ENCODE measurements at regions not wholly inside any gene's neighbourhood (a gene's known extent, or its start where the extent isn't known, plus 50 kb on each side); places are given as distances from the start of the nearest gene placed in this dataset.
A peak's percentile ranks its signal among the peaks of the same experiment; 100 is the strongest.
"Not testable (repeated sequence)": the region's sequence is repeated elsewhere in the genome, so short reads cannot be mapped to it uniquely, and the experiment has no call there.

DNA sequence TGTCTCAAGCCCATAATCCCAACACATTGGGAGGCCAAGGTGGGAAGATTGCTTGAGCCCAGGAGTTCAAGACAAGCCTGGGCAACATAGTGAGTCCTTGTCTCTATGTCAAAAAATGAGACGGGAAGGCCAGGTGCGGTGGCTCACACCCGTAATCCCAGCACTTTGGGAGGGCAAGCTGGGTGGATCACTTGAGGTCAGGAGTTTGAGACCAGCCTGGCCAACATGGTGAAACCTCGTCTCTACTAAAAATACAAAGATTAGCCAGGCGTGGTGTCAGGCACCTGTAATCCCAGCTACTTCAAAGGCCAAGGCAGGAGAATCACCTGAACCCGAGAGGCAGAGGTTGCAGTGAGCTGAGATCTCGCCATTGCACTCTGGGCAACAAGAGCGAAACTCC is 75.2 kb upstream of the CAB39 start:
- H4K8ac ChIP-seq (ENCODE audit: low read depth, low read length); H3K79me1 ChIP-seq (ENCODE audit: low read depth, low read length); H2BK120ac ChIP-seq (ENCODE audit: low read depth, low read length); H3K4me1 ChIP-seq (ENCODE audit: control insufficient read depth in 2 of 2, insufficient read depth in 1 of 2, low read depth in 1 of 2, low read length in 2 of 2); H3K27ac ChIP-seq (replicated peaks; ENCODE audit: low read length); H2BK12ac ChIP-seq (ENCODE audit: low read length); H2AFZ ChIP-seq (ENCODE audit: low read length); H3K4ac ChIP-seq (ENCODE audit: low read length); H3K9ac ChIP-seq (ENCODE audit: low read depth, low read length, poor library complexity); H3K23ac ChIP-seq (ENCODE audit: low read depth, low read length, poor library complexity); H2BK15ac ChIP-seq (ENCODE audit: low read length); H2BK5ac ChIP-seq (ENCODE audit: low read length); H3K14ac ChIP-seq (ENCODE audit: low read length); H3K18ac ChIP-seq (ENCODE audit: low read length); H3K4me2 ChIP-seq (ENCODE audit: insufficient read depth, low read length, poor library complexity, severe bottlenecking); H3K4me3 ChIP-seq (ENCODE audit: low read length in 2 of 2); H3K36me3 ChIP-seq (replicated peaks in 1 of 2; ENCODE audit: control insufficient read depth in 2 of 2, insufficient read depth in 2 of 2, low read length in 2 of 2); H3K9me3 ChIP-seq (replicated peaks in 1 of 2; ENCODE audit: control insufficient read depth in 2 of 2, insufficient read depth in 1 of 2, low read depth in 1 of 2, low read length in 2 of 2); H4K91ac ChIP-seq (ENCODE audit: low read depth, low read length, poor library complexity); DNase-seq (ENCODE audit: low spot score); H2AK5ac ChIP-seq (ENCODE audit: low read depth, low read length): not testable (repeated sequence)
- no CpG with 5 or more reads among the region's 8 CpGs for WGBS, 2 donors (ENCODE audit: extremely low coverage in 2 of 2, insufficient read length in 2 of 2, insufficient replicate concordance in 1 of 2)
- H3K27me3 ChIP-seq (ENCODE audit: control insufficient read depth in 3 of 3, insufficient read depth in 3 of 3, low read depth in 1 of 3, low read length in 3 of 3) = peaks cover 0 to 12% (median 0%) of the 10 kb centered on the region in 3 experiments

DNA sequence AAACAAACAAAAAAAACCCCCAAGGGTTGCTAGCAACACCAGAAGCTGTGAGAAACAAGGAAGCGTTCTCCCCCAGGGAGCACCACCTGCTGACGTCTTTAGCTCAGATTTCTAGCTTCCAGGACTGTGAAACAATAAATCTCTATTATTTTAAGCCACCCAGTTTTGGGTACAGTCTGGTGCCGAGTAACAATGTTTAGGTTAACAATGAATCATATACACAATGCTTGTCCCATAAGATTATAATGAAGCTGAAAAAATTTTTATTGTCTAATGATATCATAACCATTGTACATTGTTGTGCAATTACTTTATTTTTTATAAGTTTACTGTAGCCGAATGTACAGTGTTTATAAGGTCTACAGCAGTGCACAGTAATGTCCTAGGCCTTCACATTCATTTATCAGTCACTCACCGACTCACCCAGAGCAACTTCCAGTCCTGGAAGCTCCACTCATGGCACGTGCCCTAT is 72.1 kb upstream of the CAB39 start:
- Histone ChIP-seq H2AFZ (ENCODE audit: low read length) (no peak overlapping the region), H3K36me3 (replicated peaks in 1 of 2; ENCODE audit: control insufficient read depth in 2 of 2, insufficient read depth in 2 of 2, low read length in 2 of 2) (no peaks in the 10 kb centered on the region), H3K9me3 (replicated peaks in 1 of 2; ENCODE audit: control insufficient read depth in 2 of 2, insufficient read depth in 1 of 2, low read depth in 1 of 2, low read length in 2 of 2) (no peaks in the 10 kb centered on the region), H3K4me2 (ENCODE audit: insufficient read depth, low read length, poor library complexity, severe bottlenecking) (no peak overlapping the region), H3K27me3 (ENCODE audit: control insufficient read depth in 3 of 3, insufficient read depth in 3 of 3, low read depth in 1 of 3, low read length in 3 of 3) (peaks cover 0 to 28% (median 0%) of the 10 kb centered on the region in 3 experiments), H3K4ac (ENCODE audit: low read length) (no peak overlapping the region), H4K91ac (ENCODE audit: low read depth, low read length, poor library complexity) (no peak overlapping the region), H2BK120ac (ENCODE audit: low read depth, low read length) (no peak overlapping the region), H3K18ac (ENCODE audit: low read length) (no peak overlapping the region), H4K8ac (ENCODE audit: low read depth, low read length) (no peak overlapping the region), H2BK15ac (ENCODE audit: low read length) (no peak overlapping the region), H3K14ac (ENCODE audit: low read length) (no peak overlapping the region), H2AK5ac (ENCODE audit: low read depth, low read length) (no peak overlapping the region), H3K4me1 (ENCODE audit: control insufficient read depth in 2 of 2, insufficient read depth in 1 of 2, low read depth in 1 of 2, low read length in 2 of 2) (no peaks in the 10 kb centered on the region), H3K27ac (replicated peaks; ENCODE audit: low read length) (no peak overlapping the region), H3K79me1 (ENCODE audit: low read depth, low read length) (no peaks in the 10 kb centered on the region), H3K4me3 (ENCODE audit: low read length in 2 of 2) (no peak overlapping the region), H3K9ac (ENCODE audit: low read depth, low read length, poor library complexity) (no peak overlapping the region), H2BK12ac (ENCODE audit: low read length) (no peak overlapping the region), H2BK5ac (ENCODE audit: low read length) (no peak overlapping the region), H3K23ac (ENCODE audit: low read depth, low read length, poor library complexity) (no peak overlapping the region)
- DNase-seq (ENCODE audit: low spot score) = no peak
- no CpG with 5 or more reads among the region's 6 CpGs for WGBS, 2 donors (ENCODE audit: extremely low coverage in 2 of 2, insufficient read length in 2 of 2, insufficient replicate concordance in 1 of 2)

DNA sequence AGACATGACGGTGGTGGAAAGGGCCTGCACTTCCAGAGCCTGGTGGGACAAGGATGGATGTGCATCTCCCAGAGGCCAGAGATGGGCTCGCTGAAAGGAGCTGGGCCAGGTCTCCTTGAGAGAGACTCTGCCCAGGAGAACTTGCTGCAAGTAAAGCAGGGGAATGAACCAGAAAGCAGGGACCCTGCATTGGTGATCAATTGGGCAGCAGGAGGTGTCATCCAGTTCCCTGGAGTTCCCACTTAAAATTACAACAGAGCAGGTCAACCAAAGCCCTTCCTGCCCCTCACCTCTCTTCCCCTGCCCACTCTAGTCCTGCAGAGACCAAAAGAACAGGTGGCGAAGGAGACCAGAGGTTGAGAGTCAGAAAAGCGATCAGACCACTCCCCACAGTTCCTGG is 69.7 kb upstream of the CAB39 start:
- Histone ChIP-seq H2BK5ac (ENCODE audit: low read length) (no peak overlapping the region), H3K4me3 (ENCODE audit: low read length in 2 of 2) (no peak overlapping the region), H3K4me1 (ENCODE audit: control insufficient read depth in 2 of 2, insufficient read depth in 1 of 2, low read depth in 1 of 2, low read length in 2 of 2) (no peaks in the 10 kb centered on the region), H3K79me1 (ENCODE audit: low read depth, low read length) (no peaks in the 10 kb centered on the region), H2BK120ac (ENCODE audit: low read depth, low read length) (no peak overlapping the region), H3K14ac (ENCODE audit: low read length) (no peak overlapping the region), H4K8ac (ENCODE audit: low read depth, low read length) (no peak overlapping the region), H3K23ac (ENCODE audit: low read depth, low read length, poor library complexity) (no peak overlapping the region), H2AK5ac (ENCODE audit: low read depth, low read length) (no peak overlapping the region), H2BK15ac (ENCODE audit: low read length) (no peak overlapping the region), H3K27ac (replicated peaks; ENCODE audit: low read length) (no peak overlapping the region), H3K4ac (ENCODE audit: low read length) (no peak overlapping the region), H3K9me3 (replicated peaks in 1 of 2; ENCODE audit: control insufficient read depth in 2 of 2, insufficient read depth in 1 of 2, low read depth in 1 of 2, low read length in 2 of 2) (peaks cover 0 to 4% of the 10 kb centered on the region in 2 donors), H3K18ac (ENCODE audit: low read length) (no peak overlapping the region), H3K27me3 (ENCODE audit: control insufficient read depth in 3 of 3, insufficient read depth in 3 of 3, low read depth in 1 of 3, low read length in 3 of 3) (peaks cover 0 to 47% (median 0%) of the 10 kb centered on the region in 3 experiments), H4K91ac (ENCODE audit: low read depth, low read length, poor library complexity) (no peak overlapping the region), H2AFZ (ENCODE audit: low read length) (no peak overlapping the region), H3K9ac (ENCODE audit: low read depth, low read length, poor library complexity) (no peak overlapping the region), H3K36me3 (replicated peaks in 1 of 2; ENCODE audit: control insufficient read depth in 2 of 2, insufficient read depth in 2 of 2, low read length in 2 of 2) (no peaks in the 10 kb centered on the region), H3K4me2 (ENCODE audit: insufficient read depth, low read length, poor library complexity, severe bottlenecking) (no peak overlapping the region), H2BK12ac (ENCODE audit: low read length) (no peak overlapping the region)
- no CpG with 5 or more reads among the region's 4 CpGs for WGBS, 2 donors (ENCODE audit: extremely low coverage in 2 of 2, insufficient read length in 2 of 2, insufficient replicate concordance in 1 of 2)
- DNase-seq (ENCODE audit: low spot score) = no peak

DNA sequence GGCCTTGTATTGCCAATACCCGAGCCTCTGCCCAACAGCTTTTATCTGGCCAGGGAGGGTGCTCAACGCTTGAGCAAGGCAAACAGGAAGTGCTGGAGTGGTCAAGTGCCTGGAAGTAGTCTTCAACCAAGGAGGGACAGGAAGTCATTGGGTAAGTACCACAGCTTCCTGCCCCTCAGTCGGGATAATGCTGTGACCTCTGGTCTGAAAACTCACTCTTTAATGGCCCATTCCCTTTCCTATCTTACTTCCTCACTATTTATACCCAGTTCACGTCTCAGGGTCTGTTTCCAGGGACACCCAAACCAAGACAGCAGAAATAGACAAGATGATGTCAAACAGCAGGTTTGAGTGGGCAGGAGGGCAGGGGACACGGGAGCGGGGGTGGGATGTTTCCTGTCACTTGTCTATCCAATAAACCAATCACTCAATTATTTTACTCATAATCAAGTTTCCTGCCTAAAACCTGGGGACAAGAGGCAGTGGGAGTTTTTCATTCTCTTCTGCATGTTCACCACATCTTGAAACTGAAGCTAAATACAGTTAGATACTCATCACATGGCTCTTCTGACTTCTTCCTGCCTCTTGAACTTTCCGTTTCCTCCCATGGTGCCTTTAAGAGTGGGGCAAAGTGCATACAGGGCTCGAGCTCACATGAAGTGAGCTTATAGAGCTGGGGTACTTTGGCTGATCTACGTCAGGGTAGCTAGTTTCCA is 68.9 kb upstream of the CAB39 start:
- no peak overlapping the region for H3K9ac ChIP-seq (ENCODE audit: low read depth, low read length, poor library complexity)
- no CpG with 5 or more reads among the region's 9 CpGs for WGBS, 2 donors (ENCODE audit: extremely low coverage in 2 of 2, insufficient read length in 2 of 2, insufficient replicate concordance in 1 of 2)
- no peak overlapping the region for H4K91ac ChIP-seq (ENCODE audit: low read depth, low read length, poor library complexity)
- H3K79me1 ChIP-seq (ENCODE audit: low read depth, low read length) = no peaks in the 10 kb centered on the region
- H3K23ac ChIP-seq (ENCODE audit: low read depth, low read length, poor library complexity) = no peak overlapping the region
- H3K9me3 ChIP-seq (replicated peaks in 1 of 2; ENCODE audit: control insufficient read depth in 2 of 2, insufficient read depth in 1 of 2, low read depth in 1 of 2, low read length in 2 of 2) = peaks cover 0 to 4% of the 10 kb centered on the region in 2 donors
- no peak overlapping the region for H2BK12ac ChIP-seq (ENCODE audit: low read length)
- peaks cover 0 to 53% (median 0%) of the 10 kb centered on the region in 3 experiments for H3K27me3 ChIP-seq (ENCODE audit: control insufficient read depth in 3 of 3, insufficient read depth in 3 of 3, low read depth in 1 of 3, low read length in 3 of 3)
- no peak overlapping the region for H2BK5ac ChIP-seq (ENCODE audit: low read length)
- no peak overlapping the region for H4K8ac ChIP-seq (ENCODE audit: low read depth, low read length)
- H3K4me3 ChIP-seq (ENCODE audit: low read length in 2 of 2) = no peak overlapping the region
- no peak overlapping the region for H3K4ac ChIP-seq (ENCODE audit: low read length)
- no peak overlapping the region for H2BK15ac ChIP-seq (ENCODE audit: low read length)
- H3K18ac ChIP-seq (ENCODE audit: low read length) = peak overlapping the region; percentile 3
- no peak overlapping the region for H3K27ac ChIP-seq (replicated peaks; ENCODE audit: low read length)
- H3K36me3 ChIP-seq (replicated peaks in 1 of 2; ENCODE audit: control insufficient read depth in 2 of 2, insufficient read depth in 2 of 2, low read length in 2 of 2) = no peaks in the 10 kb centered on the region
- no peak overlapping the region for H2BK120ac ChIP-seq (ENCODE audit: low read depth, low read length)
- DNase-seq (ENCODE audit: low spot score) = no peak
- no peaks in the 10 kb centered on the region for H3K4me1 ChIP-seq (ENCODE audit: control insufficient read depth in 2 of 2, insufficient read depth in 1 of 2, low read depth in 1 of 2, low read length in 2 of 2)
- no peak overlapping the region for H3K4me2 ChIP-seq (ENCODE audit: insufficient read depth, low read length, poor library complexity, severe bottlenecking)
- no peak overlapping the region for H2AK5ac ChIP-seq (ENCODE audit: low read depth, low read length)
- H3K14ac ChIP-seq (ENCODE audit: low read length) = no peak overlapping the region
- H2AFZ ChIP-seq (ENCODE audit: low read length) = no peak overlapping the region

Measured in neuronal stem cell (in vitro differentiated cells).